Lower leg skin (tissue), 3 donors: ENCODE measurements at regions not wholly inside any gene's neighbourhood (a gene's known extent, or its start where the extent isn't known, plus 50 kb on each side); places are given as distances from the start of the nearest gene placed in this dataset.

Experiments used
- CTCF ChIP-seq, 3 donors: fragments of 450-650 bp; IDR thresholded peaks; one replicate each; pipeline ENCODE4 v1.5.1; 2016; ENCODE audit warnings: antibody characterized with exemption in 3 of 3, mild to moderate bottlenecking in 3 of 3, moderate library complexity in 2 of 3
- POLR2A ChIP-seq, 2 donors: fragments of 450-650 bp; IDR thresholded peaks; one replicate each; pipeline ENCODE4 v1.6.1; 2016 to 2017; ENCODE audit warnings: antibody characterized with exemption in 2 of 2, mild to moderate bottlenecking in 1 of 2, moderate library complexity in 1 of 2

- no peak for TF ChIP-seq CTCF (IDR thresholded peaks at IDR 0.05)
- no peak for TF ChIP-seq POLR2A (IDR thresholded peaks at IDR 0.05)
These were observed 223.3 kb upstream of the KCNJ16 start for GRCh38 chr17:69851736-69852135.
